ENCODE measurements at regions not wholly inside any gene's neighbourhood (a gene's known extent, or its start where the extent isn't known, plus 50 kb on each side); places are given as distances from the start of the nearest gene placed in this dataset.

DNA sequence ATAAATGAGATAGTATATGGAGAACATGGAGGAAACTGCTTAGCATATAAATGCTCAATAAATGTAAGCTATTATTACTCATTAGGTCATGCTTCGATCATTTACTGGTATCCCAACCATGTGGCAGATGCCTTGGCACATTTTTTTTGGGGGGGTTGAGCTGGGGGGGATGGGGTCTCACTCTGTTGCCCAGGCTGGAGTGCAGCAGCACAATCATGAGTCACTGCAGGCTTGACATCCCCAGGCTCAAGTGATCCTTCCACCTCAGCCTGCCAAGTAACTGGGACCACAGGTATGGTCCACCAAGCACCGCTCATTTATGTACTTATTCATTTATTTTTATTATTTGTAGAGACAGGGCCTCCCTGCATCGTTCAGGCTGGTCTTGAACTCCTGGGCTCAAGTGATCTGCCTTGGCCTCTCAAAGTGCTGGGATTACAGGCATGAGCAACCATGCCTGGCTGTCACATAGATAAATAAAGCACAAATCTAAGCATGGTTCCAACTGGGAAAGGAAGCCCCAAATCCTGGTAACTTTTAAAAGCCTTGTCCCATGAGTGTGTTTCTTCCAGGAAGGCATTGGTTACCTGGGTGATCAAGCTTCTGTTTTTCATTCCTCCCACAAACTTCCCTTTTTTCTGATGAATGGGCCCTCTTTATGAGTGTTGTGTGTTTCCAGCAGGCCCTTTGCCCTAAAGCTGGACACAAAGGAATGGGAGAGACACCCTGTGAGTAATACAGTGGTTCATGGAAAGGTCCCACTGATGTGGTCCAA, 147.4 kb upstream of the UMPS start:
- ATAC-seq (no peak), DNase-seq (no peak)
- intact Hi-C loops (cut with DNase I) = no loop called here

DNA sequence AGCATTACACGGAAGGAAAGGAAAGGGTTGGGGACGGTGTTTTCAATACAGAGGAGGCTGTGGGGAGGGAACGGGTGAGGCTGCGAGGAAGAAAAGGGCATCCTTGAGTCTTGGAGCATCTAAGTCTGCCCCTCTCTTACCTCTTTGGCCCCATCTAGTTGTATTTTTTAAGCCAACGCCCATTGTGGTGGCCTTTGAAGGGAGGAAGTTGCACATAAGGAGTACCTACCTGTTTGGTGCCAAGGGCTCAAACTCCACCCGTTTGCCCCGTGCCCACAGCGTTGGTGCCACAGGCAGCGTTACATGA, 146.1 kb upstream of the UMPS start:
- ATAC-seq (no peak), DNase-seq (no peak)
- intact Hi-C loops (cut with DNase I) = no loop called here

DNA sequence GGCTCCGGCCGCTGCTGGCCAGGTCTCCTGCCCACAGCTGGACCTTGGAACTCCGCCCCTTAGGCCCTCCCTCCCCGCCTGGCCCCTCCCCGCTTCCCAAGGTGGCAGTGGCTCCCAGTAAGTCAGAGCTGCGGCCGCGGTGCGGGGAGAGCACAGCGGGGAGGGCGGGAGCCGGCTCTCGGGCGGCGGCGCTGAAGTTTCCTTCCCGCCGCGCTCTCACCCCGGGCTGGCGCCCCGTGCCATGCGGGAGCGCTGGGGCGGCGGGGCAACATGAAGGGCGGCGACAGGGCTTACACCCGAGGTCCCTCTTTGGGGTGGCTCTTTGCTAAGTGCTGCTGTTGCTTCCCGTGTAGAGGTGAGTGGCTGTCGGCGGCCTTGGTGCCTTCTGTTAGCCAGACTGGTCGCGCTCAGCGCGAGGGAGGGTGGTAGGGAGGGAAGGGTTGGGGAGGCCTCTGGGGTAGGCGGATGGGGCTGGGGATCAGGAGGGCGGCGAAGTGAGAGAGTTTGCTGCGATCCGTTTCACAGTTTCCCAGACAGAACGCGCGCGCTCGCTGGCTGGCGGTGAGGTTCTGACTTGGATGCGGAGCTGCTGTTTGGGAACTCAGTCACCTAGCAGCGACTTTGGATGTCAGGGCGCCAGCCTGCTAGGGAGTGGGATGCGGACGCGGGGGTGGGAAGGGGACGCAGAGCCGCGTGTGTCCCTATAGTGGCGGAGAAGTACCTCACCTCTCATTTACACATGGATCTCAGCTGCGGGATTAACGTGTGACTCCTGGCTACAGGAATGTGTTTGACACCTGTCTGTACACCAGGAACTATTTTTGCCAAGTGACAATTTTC, 145.5 kb upstream of the UMPS start:
- intact Hi-C loops (cut with DNase I) = no loop called here
- peak; percentile 96 to 98 for ATAC-seq
- peak; percentile 76 for DNase-seq

DNA sequence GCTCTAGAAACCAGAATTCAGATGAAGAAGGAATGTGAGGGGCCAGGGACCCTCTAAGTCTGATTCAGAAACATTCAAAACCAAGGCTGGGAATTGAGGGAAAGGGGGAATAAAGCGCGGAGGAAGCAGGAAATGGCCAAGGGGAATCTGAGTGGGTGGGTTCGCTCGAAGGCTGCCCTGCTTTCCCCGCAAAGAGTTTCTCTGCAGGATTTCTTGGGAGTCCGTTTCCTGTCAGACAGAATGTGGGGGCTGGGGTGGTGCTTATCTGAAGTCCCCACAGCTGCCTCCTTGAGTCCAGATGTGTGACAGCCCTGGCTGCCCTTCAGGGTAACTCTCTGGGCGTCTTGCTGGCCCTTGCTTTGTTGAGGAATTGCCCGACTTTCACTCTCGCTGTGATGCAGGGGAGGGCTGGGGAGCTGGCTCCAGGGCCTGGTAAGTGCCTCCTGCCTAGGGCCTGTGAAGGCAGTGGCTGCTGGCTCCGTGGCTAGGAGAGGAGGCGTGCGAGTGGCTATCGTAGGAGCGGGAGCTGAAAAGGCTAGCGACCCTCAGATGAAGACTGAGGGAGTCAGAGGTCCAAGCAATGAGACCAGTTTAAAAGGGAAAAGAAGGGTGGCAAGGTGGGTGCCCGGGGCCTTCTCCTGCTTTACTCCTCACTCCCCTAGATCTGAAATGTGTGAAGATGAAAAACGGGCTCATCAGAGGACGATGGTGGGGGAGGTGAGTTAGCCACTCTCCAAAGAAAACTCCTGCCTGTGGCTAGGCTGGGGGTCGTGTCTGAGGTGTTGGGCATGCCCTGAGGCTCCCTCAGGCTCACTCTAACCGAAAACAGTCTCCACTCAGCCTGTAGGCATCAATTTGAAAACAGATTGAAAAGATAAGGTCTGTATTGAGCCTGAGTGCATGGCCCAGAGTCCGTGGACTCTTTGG, 143.9 kb upstream of the UMPS start:
- ATAC-seq = no peak
- DNase-seq = no peak
- intact Hi-C loops (cut with DNase I) = no loop called here

DNA sequence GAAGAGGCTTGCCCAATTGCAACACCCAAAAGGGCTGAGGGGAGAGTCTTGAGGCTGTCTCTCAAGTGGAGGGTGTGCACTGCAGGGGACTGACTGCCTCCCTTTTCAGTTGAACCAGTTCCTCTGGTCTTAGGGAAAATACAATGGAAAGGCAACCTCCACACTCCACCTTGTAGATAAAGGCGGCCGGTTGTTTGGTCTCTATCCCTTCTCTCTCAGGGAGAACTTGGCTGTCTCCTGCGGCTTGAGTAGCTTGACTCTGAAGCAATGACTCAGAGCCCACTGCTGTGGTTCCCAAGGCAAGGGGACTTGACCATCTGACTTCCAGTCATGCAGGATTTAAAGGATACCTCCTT, 143.2 kb upstream of the UMPS start:
- intact Hi-C loops (cut with DNase I) = no loop called here
- ATAC-seq (no peak), DNase-seq (no peak)

DNA sequence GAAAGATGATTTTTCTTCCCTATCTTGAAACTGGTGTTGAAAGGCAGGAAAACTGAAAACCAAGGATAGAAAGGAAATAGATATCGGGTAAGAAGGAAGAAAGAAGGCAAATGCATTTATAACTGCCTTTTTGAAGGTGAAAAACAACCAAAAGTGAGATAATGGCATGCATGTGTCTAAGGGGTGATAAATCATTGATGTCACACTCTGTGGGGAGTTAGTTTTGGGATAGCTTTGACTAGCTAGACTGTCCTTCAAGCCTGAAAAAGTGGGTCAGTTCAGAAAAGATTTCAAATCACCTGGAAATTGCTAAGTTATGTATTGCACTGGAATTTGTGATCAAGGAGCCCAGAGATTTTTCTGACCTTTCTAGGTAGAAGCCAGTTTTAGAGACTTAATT, 142.2 kb upstream of the UMPS start:
- intact Hi-C loops (cut with DNase I) = no loop called here
- ATAC-seq = no peak
- no peak for DNase-seq

DNA sequence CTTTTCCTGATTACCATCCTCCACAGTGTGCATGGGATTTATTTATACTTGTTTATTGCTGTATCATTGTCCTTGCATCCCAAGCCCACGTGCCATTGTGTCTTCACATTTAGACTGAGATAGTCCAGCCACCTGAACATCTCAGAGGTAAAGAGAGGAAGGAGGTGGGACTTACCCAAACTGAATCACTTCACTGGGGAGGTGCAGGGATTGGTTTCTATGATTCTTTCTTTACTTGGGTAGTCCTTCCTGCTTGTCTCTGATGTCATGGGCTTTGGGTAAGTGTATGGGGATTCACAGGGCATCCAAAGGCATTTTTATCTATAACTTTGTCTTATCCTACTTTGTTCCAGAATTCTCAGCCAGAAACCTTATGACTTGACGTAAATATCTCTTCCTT, 141.5 kb upstream of the UMPS start:
- no peak for ATAC-seq
- no peak for DNase-seq
- intact Hi-C loops (cut with DNase I) = no loop called here

DNA sequence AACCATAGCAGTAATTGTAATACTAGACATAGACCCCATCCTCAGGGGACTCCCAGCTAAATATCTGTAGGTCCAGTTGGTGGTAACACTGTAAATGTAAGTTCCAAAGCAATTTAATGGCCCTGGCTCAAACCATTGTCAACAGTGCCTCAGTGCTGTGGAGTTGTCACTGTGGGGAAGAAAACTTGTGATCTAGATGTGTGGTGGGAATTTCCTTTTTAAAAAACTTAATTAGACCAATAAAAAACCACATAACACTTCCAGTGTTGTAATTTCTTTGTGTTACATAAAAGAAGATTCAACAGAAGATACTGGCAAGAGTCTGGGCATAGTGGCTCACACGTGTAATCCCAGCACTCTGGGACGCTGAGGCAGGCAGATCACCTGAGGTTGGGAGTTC, 138.6 kb upstream of the UMPS start:
- intact Hi-C loops (cut with DNase I) = no loop called here
- DNase-seq (no peak), ATAC-seq (no peak)

DNA sequence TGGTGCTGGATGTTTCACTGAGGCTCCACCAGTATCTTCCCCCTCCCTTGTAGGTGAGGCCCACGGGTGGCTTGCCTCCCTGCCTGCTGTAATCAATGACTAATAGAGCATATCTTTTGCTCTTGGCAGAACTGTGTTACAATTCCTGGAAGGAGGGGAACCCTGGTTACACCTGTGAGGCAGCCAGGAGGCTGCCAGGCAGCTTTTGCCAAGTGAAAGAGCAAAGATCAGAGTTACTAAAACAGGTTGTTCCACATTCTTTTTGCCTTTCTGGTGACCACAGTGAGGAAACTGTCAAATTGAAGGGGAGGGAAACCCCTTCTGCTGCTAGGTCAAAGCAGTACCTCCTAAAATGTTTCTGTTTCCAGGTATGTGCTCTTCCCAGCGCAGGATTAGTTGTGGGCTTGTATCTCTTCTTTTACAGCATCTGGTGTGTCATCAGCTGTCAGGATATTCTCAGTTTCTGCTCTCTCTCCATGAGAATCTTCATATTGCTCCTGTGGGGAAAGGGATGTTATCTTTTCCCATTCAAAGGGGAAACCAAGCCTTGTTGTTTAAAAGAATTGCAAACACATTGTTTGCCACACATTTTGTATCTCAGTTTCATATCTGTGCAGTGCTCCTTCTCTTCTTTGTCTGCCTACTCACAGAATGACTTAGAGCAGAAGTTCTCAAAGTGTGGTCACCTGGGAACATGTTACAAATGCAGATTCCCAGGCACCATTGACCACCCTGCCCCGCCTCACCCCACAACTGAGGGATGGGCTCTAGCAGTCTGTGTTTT, 137.4 kb upstream of the UMPS start:
- ATAC-seq = peak in 1 of 2 donors; percentile 92
- intact Hi-C loops (cut with DNase I) = no loop called here
- no peak for DNase-seq

DNA sequence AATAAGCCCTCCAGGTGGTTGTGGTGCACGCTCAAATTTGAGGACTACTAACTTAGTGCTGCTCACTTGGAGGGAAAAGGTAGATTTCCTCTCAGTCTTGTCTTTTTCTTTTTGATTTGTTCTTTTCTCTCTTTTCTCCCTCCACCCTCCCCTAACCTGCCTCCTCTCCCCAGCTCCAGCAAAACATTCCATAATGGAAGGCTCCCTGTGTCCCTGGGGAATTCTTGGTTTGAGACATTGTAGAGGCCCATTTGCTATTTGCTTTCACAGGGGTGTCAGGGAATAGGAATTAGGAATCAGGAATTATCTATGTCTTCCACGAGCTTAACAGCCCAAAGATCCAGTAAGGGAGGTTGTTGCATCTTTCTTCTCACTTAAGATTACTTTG, 136.8 kb upstream of the UMPS start:
- DNase-seq (no peak), ATAC-seq (no peak)
- intact Hi-C loops (cut with DNase I) = no loop called here

DNA sequence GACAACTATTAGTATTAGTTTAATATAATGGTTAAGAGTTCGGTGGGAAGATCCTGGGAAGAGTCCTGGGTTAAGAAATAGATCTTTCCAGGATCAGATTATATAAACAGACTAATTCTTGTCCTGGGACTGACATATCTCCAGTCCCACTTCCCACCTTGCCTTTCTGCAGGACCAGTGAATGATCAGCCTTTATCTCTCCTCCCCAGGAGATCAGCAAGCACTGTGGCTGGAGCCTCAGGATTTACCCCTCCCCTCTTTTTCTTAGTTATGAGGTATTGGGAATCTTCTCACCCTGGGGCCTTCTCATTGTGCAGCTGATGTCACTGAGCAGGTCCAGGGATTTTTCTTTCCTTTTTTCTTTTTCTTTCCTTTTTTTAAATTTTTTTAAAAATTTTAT, 135.7 kb upstream of the UMPS start:
- intact Hi-C loops (cut with DNase I) = no loop called here
- DNase-seq (no peak), ATAC-seq (no peak)

DNA sequence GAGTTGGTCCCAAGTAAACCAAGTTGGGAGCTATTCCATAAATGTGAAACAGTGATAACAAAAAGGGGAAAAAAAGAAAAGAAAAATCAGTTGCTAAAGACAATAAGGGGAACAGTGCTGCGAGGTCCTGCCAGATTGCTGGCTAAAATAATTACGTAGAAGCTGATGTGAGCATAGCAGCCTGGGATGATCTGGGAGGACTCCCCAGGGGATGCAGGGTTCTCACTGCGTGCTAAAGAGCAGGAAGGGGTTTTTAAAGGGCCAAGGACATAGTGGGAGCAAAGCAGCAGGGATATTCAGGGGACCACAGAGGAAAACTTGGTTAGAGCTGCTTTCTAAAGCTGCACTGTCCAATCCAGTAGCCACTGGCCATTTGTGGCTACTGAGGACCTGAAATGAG, 133.0 kb upstream of the UMPS start:
- no peak for DNase-seq
- intact Hi-C loops (cut with DNase I) = no loop called here

DNA sequence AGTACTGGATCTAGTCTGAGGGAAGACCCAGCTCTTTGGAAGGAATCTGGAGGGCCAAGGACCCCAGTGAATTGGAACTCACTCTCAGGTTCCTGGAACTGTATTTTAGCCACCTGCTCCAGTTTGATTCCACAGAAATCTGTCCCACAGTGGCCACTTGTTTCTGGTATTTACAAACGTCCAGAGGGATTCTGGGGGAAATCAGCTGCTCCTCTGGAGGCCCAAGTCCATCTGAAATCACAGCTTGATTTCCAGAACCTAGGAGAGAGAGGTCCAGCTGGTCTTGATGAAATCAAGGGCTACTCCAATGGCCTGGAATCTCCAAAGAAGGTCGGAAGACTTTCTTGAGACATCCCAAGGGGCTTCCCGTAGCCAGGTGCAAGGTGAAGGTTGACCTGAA, 132.3 kb upstream of the UMPS start:
- ATAC-seq (no peak), DNase-seq (no peak)
- intact Hi-C loops (cut with DNase I) = no loop called here

More for the DNA sequence above, 133.0 kb upstream of the UMPS start:
- ATAC-seq = no peak

DNA sequence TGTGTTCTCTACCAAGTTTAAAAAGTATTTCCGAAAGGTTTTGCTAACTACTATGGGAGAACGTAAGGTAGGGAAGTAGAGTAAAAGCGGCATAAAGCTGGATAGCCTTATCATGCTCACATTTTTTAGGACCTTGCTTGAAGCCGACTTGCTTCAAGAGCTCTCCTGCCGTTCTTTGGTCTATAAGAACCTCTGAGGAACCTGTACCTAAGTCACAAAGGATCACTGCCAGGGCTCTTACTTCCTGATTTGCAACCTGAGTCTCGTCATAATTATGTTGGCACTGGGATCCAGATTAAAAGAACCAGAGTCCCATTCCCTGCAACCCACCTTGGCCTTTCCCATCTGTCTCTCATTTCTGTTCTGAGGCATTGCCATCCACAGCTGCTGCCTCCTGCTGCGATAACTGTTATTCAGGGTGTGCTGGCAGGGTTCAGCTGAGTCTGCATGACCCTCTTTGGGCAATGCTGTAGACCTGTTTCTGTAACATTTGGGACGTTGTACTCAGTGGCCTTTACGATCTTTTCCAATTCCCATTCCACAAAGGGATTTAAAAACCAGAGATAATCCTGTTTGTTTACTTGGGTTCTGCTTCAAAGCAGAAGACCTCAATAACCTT, 131.0 kb upstream of the UMPS start:
- DNase-seq = no peak
- intact Hi-C loops (cut with DNase I) = no loop called here
- ATAC-seq = no peak

DNA sequence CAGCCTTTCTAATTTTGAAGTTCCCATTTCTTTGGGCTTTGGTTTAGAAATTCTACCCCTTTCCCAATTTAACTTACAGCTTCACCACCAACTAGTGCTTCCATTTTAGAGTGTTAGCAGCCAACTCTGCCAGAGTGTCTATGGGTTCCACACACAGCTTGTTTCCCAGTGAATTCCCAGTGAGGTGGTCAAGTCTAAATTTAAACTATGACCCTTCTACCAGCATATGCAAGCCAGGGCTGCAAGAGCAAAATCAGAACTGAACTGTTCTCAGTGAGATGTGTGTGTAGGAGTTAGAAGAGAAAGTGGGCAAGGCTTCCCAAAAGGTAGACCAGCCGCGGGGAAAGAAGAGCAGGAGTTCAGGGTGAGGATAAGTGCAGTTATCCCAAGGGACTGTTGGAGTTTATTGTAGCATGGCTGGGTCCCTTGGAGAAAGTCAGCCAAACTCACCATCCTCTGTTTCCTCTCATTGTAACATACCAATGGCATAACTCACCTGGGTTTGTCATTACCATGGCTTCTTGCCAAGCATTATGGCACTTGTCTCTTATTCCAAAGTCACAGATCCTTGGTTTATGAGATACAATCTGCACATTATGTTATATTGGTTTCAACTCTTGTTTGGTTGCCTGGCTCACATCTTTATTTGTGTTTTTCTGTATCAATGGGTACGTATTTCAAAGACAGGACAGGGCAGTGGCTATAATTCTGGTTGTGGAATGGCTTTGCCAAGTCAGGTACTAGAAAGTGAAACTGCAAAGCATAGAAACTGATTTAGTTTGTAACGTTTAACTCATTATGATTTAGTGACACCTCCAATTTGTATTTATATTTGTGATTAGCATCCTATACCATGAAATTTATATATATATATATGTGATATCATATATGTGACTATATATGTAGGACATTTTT, 130.2 kb upstream of the UMPS start:
- intact Hi-C loops (cut with DNase I) = no loop called here
- ATAC-seq (peak; percentile 74 to 80), DNase-seq (no peak)

DNA sequence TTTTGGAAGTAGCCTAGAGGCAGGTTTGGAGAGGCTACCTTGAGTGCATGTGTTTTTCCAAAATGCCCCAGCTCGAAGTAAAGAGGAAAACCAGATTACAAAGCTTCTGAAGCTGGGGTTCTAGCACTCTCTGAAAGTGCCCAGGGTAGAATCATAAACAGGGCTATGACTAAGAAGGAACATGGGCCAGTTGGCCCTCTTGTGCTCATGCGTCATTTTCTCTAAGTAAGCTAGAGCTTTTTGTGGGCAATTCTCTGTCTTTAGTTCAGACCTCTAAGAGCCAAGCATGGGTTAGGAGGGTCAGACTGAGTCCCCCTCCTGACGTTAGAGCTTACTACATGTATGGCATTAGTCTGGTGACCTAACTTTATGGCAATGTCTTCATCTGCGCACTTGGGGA, 129.5 kb upstream of the UMPS start:
- DNase-seq (no peak), ATAC-seq (peak in 1 of 2 donors; percentile 12)
- intact Hi-C loops (cut with DNase I) = no loop called here

DNA sequence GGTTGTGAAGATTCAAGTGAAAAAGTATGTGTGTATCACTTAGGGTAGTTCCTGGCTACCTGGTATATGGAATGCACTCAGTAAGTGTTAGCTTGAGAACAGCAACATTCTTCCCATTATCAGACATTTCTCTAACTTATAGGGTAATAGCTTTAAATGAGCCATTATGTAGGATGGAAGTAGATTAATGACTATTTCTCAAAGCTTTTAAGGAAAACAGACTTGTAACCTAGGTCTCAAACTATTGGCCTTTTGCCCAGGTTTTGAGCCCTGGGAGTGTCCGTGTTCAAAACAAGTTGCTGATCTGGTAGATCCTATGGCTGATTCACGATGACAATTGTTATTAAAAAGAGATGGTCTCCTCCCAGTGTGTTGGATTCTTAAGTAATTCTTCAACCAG, 129.1 kb upstream of the UMPS start:
- no peak for DNase-seq
- intact Hi-C loops (cut with DNase I) = no loop called here
- no peak for ATAC-seq
